ENCODE measurements at regions not wholly inside any gene's neighbourhood (a gene's known extent, or its start where the extent isn't known, plus 50 kb on each side); places are given as distances from the start of the nearest gene placed in this dataset.
"Not testable (repeated sequence)": the region's sequence is repeated elsewhere in the genome, so short reads cannot be mapped to it uniquely, and the experiment has no call there.

DNA sequence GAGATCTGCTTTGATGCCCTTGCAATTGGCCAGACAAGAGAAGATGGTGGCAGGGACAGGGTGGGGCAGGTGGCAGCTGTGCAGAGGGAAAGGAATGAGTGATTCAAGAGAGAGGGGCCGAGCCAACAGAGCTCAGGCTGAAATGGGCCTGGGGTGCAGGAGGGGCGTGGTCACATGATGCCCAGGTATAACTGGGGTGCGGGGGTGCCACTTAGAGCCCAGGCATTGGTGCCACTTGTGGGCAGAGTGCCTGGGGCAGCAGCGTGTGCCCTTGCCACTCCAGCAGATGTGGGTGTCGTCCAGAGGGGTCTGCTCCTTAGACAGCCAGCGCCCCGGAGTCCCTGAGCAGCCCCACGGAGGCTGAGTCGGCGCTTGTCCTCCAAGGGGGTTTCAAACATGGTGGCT is 88.7 kb downstream of the PLXNA1 start:
- no peak for DNase-seq (ENCODE audit: low read depth)

DNA sequence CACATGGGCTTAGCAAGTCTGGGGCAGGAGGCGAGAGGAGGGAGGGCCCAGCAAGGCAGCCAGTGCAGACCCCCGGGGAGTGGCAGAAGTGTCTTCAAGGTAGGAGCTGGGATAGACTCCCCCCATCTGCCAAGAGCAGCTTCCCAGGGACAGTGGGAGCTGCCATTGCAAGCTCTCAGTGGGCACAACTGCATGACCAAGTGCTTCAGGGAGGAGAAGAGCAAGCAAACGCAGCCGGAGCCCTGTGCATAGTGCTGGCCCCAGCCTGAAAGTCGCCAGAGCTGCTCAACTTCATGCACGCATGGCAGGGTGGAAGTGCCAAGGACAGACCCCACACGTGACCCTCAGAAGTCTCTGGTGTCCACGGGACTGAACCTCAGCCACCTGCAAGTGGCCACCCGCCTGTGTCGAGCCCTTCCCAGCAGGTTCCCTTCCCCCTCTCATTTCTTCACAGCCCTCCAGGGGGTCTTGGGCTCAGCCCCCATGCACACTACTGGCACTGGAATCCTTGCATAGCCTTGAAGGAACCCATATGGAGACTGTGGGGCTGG is 89.4 kb downstream of the PLXNA1 start:
- DNase-seq (ENCODE audit: low read depth), result no peak

DNA sequence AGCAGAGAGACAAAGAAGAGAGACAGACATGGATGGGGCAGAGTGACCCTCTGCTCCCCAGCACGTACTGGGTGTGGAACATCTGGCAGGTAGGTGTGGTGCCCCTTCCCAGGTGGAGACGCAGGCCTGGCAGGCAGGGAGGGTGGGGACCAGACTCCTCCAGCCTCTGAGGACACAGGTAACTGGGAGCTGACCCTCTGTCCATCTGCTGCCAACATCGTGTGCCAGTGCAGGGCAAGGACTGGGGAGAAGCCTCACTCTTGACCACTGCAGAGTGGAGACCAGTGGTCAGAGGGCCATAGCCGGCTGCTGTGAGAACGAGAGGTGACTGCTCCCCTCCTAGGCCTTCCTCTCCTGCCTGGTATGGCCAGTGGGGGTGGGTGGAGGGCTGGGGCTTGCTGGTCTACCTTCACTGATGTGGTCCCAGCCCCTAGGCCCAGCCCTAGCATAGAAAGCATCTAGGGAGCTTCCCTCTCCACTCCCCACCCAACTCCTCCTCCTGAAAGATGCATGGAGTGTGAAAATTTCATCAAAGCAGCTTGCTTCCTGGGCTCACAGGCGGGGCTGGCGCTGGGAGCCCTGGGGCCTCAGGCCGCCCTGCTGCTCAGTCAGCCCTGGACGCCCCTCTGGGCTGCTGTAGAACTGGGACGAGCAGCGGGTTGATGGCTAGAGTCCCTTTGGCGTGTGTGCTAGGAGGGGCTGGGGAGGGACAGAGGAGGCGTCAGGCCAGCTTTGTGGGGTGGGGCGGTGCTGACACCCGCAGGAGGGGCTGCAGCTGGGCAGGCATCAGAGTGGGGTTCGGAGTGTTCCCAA is 90.3 kb downstream of the PLXNA1 start:
- DNase-seq (ENCODE audit: low read depth), result no peak

DNA sequence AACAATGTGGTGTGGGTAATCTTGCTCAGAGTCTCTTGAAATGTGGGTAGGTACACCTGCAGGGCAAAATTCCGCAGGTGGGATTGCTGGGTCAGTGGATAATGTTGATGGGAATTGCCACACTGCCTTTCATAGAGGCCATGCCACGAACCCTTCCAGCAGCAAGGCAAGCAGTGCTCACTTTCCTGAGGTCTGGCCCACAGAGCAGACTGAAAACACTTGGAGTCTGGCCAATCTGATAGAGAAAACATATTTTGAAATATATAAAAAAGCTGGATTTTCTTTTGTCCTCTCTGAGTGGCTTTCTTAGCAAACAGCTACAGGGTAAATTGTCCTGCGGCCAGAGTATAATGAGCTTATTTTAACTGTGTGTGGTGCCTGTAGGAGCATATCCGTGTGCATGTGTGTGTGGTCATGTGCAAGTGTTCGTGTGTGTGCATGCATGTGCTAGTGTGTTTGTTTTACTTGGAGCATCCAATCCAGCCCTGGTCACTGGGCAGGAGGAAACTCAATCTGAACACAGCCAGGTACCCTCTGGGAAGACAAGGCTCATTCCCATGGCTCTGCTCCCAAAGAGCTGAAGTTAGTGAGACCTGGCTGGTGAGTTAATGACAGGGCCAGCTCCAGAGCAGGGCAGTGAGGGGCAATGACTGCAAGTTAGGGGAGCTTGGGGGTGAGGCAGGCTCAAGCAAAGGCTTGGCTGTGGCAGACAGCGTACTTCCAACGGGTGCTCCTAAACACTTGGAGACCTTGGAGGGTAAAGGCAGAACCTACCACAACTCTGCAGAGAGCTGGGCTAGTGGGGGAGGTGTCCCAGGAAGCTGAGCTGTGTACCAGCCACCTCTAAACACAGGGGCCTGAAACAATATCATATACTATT is 91.3 kb downstream of the PLXNA1 start:
- peak; percentile 39 for DNase-seq (ENCODE audit: low read depth)

DNA sequence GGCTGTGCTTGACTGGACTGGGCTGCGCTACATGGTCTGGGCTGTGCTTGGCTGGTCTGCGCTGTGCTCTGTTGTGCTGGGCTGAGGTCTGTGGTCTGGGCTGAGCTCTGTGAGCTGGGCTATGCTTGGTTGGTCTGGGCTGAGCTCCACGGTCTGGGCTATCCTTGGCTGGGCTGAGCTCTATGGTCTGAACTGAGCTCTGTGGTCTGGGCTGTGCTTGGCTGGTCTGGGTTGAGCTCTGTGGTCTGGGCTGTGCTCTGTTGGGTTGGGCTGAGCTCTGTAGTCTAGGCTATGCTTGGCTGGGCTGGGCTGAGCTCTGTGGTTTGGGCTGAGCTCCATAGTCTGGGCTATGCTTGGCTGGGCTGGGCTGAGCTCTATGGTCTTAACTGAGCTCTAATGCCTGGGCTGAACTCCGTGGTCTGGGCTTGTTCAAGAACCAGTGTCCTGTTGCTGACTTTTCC is 92.0 kb downstream of the PLXNA1 start:
- DNase-seq (ENCODE audit: low read depth), result peak; percentile 74

DNA sequence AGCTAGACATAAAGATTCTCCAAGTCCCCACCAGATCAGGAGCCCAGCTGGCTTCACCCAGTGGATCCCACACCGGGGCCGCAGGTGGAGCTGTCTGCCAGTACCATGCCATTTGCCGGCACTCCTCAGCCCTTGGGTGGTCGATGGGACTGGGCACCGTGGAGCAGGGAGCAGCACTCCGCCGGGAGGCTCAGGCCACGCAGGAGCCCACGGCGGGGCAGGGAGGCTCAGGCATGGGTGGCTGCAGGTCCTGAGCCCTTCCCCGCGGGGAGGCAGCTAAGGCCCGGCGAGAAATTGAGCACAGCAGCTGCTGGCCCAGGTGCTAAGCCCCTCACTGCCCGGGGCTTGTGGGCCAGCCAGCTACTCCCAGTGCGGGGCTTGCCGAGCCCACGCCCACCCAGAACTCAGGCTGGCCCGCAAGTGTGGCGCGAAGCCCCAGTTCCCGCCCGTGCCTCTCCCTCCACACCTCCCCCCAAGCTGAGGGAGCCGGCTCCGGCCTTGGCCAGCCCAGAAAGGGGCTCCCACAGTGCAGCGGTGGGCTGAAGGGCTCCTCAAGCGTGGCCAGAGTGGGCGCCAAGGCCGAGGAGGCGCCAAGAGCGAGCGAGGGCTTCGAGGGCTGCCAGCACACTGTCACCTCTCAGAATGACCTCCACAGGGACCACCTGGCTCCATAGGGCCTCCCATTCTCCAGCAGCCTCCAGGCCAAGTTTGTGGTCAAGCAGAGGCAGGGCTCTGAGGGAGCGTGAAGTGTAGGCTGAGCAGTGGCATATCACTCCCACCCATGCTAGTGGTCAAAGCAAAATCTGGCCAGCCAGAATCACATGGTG is 93.5 kb downstream of the PLXNA1 start:
- not testable (repeated sequence) for DNase-seq (ENCODE audit: low read depth)

DNA sequence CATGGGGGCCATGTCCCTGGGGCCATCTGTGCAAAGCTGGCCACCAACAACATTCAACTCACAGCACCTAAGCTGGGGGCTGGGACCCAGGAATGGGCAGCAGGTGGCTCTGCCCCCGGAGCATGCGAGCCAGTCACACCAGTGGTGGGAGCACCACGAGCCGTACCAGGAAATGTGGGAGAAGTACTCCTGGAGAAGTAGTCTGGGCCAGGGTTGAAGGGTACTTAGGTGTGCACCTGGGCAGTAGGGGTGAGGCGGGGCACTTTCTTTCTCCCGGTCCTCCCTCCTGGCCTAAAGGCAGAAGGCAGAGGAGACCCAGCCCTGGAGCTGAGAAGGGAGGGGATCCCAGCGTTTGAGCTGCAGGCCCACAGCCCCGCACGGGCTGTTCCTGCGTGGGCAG is 94.2 kb downstream of the PLXNA1 start:
- no peak for DNase-seq (ENCODE audit: low read depth)

DNA sequence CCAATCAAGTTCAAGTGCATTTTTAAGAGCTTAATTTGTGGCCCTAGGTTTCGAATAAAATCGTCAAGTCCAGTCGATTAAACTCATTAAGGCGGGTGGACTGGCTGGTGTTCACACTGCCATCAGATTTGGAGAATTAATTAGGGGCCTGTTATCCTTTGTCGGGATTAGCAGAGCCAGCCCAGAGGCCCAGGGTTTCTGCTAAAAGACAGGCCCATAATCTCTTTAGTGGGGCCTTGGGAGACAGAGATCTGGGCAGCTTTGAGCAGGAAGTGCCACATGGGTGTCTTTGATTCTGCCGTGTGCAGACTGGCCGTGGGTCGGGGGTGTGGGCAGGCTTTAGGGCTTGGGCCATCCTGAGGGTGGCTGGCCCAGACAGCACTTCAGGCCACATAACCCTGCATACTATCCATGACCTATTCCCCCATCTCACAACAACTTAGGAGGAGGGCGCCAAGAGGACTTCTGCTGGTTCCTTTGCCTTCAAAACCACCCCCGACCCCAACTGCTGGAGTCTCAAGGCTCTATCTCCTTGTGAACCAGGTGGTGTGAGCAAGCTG is 94.7 kb downstream of the PLXNA1 start:
- DNase-seq (ENCODE audit: low read depth), result no peak

DNA sequence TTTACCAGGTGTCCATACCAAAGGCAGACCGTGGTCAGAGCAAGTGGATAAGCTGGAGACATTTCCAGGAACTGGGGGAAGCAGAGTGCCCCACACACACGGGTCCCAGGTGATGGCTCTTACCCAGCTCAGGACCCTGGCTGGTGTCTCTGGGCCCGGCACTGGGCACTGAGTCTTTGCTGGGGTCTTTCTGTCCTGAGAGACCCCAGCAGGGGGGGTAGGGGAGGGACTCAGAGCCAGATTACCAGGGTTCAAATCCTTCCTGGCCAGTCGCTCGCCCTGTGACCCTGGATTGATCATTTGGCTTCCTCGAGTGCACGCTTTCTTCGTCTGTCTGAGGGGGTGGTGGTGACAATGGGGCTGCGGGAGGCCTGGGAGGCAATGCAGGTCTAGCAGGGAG is 95.7 kb downstream of the PLXNA1 start:
- no peak for DNase-seq (ENCODE audit: low read depth)

DNA sequence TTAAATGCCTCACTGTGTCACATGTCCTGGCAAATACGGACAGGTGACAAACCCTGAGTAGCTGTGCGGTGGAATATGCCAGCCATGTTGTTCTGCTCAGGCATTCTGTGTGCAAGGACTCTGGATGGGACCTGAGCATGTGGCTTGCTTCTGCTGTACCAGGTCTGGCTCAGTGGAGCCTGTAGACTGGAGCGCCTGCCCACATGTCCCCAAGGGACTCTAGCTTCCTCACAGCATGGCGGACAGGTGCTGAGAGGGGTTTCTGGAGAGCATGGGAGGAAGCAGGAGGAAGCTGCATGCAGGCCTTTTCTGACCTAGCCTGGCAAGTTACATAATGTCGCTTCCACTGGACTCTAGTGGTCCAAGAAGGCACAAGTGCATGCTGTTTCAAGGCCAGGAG is 96.3 kb downstream of the PLXNA1 start:
- DNase-seq (ENCODE audit: low read depth), result no peak

DNA sequence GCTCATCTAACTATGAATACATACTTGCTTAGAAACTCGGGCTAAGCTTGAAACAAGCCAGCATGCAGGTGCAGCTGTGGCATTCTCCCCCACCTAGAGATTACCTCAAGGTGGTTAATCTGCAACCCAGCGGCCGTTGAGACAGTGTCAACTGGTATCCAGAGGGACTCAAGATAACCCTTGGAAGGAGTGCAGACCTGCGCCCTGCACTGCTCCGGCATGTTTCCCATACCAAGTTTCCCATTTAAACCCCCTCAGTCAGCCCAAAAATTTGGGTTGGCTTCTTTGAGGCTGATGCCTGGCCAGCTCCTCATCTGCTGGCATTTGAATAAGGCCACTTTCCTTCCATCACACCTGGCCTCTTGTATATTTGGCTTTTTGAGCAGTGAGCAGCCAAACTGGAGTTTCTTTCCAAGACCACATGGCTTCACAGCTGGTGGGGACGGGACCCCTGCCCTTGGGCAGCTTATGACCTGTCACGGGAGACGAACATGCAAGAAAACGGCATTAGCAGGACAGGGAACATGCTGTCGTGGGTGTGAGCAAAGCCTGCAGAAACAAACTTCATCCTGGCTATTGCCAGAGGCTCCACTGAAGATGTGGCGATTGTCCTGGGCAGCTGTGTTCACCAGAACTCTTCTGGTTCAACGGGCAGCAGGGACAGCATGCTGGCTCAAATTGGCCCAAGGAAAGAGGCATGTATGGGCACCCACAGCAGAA is 98.2 kb downstream of the PLXNA1 start:
- no peak for DNase-seq (ENCODE audit: low read depth)

DNA sequence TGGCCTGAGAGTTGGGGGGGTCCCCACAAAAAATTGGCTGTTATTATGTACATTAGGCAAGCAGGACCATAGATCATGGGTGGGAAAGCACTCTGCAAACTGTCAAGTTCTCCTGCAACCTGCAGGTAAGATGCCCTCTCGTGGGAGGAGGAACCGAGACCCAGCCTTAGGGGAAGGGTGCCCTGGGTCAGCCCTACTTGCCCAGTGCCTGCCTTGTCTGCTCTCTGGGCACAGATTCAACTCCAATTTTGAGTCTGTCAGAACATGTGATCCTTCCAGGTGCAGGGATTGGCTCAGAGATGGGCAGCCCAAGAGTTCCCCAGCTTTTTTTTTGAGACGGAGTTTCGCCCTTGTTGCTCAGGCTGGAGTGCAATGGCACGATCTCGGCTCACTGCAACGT is 99.2 kb downstream of the PLXNA1 start:
- no peak for DNase-seq (ENCODE audit: low read depth)

DNA sequence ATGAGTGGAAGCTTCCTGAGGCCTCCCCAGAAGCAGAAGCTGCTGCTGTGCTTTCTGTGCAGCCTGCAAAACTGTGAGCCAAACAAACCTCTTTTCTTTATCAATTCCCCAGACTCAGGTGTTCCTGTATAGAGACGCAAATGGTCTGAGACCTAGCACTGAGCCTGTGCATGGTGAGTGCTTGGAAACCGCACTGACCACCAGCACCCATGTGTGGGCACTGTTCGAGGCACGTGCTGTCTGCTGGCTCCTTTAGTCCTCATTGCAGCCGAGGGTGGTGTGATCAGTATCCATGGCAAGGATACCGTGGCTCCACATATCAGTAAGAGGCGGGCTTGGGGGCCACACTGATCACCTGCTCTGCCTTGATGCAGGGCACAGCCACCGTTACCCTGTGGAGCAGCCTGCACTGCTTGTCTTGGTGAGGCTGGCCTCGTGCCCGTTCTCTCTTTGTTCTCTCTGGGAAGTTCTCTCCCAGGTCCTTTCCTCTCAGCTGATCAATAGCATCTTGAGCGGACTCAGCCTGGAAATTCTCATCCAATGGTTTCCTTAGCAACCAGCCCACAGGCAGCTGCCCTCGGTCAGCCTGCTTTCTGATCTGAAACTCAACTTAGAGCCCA is 101.0 kb downstream of the PLXNA1 start:
- DNase-seq (ENCODE audit: low read depth), result no peak

DNA sequence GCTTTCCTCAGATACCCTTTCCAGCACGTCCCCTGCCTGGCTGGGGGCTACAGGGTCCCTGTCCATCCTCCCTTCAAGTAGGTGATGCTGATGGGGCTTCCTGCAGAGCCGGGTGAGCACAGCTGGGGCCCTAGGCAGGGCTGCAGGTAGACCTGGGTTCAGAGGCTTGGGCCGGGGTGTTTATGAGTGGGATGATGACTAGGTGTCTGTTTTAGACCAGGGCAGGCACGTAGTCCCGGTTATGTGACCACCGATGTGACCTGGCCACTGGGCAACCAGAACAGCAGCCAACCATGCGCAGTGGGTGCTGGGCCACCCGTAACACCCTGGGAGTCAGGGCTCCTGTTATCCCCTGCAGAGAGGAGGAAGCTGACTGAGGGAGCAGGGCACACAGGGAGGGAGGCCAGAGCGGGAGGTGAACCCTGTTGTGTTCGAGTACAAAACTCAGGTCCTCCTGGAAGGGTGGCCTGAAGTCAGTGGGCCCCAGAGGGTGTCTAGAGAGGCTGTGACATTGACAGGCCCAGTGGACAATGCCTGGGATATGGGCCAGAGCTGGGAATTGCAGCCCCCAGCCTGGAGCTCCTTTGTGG is 101.6 kb downstream of the PLXNA1 start:
- no peak for DNase-seq (ENCODE audit: low read depth)

DNA sequence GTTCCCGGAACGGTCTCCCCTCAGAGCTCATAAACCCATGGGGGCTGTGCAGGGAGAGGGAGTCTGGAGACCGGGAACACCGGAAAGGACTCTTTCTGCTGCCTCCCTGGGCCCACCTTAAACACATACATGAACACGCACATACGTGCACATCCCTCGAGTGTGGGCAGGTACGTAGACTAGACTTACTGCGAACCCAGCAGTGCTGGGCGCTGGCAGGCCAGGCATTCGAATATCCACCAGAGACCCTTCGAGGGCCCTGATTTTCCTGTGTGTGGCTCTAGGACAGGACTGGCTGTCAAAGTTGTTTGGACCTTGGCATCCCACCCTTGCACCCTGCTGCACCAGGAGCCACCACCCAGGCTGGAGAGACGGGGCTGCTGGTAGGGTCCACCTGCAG is 102.7 kb downstream of the PLXNA1 start:
- no peak for DNase-seq (ENCODE audit: low read depth)

DNA sequence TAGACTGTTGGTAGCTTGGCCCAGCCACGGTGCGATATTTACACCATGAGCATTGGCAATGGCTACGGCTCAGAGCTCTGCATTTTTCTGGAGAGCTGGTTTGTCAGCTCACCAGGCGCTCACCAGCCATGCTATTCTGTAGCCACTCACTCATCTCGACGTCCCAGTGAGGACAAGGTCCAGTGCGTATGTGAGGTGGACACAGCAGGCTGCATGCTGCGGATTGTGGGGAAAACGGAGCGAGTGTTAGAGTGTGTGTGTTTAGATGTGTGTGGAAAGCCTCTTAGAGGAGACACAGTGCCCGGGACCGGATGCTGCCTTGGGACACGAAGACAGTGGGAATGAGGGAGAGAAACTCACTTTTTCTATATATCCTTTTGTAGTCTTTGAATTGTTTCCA is 103.7 kb downstream of the PLXNA1 start:
- not testable (repeated sequence) for DNase-seq (ENCODE audit: low read depth)

DNA sequence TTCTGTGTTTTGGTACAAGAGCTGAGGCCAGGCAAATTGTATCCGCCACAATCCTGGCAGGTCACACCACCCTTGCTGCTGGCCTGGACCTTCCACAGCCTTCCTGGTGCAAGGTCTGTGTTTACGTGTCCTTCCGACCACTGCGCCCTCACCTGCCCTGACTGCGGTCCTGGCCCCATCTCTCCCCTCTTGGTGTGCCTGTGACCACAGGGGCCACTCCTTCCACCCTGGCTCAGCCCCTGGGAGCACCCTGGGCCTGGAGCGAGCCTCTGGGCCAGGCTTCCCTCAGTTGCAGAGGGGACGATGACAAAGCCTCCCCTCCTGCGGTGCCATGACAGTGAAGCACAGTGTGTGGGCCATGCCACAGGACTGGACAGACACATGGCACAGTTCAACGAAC is 104.5 kb downstream of the PLXNA1 start:
- no peak for DNase-seq (ENCODE audit: low read depth)

DNA sequence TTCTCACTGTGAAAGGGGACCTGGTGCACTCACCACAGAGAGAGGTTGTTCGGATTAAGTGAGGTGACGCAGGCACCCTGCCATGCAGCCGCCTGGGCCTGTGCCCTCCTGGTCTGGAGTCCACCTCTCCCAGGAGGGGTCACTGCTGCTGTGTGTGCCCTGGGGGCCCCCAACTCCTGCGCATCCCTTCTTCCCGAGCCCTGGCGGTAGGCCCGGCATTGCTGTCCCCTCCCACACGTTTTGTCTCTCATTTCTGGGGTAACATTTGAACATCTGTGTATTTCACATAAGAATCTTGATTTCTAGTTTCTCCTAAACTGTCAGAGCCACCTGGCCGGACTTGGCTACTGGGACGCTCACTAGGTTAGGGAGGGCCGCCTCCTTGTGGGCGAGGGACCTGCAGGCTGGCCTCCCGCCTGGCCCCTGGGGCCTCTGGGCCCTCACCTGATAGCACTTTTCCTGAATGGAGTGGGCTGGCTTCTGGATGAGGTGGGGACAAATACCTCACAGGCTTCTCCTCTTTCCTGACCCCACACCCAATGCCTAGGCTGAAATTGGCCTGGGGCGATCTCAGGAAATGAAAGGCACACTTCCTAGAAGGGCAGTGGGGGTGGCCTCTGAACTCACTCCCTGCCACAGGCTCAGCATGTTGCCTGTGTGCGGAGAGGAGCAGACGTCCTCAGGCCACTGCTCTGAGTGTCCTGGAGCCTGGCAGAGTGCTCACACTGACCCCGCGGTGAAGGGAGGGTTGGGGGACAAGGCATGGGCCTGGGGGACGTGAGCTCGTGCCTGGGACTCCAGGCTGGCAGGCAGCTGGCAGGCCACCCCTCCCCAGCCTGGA is 104.2 kb upstream of the PRR23E start:
- no peak for DNase-seq (ENCODE audit: low read depth)
